ENCODE measurements at regions not wholly inside any gene's neighbourhood (a gene's known extent, or its start where the extent isn't known, plus 50 kb on each side); places are given as distances from the start of the nearest gene placed in this dataset.

- no peak for DNase-seq
These were observed 196.5 kb downstream of the HERPUD2 start for GRCh38 chr7:35498416-35498815.

DNA sequence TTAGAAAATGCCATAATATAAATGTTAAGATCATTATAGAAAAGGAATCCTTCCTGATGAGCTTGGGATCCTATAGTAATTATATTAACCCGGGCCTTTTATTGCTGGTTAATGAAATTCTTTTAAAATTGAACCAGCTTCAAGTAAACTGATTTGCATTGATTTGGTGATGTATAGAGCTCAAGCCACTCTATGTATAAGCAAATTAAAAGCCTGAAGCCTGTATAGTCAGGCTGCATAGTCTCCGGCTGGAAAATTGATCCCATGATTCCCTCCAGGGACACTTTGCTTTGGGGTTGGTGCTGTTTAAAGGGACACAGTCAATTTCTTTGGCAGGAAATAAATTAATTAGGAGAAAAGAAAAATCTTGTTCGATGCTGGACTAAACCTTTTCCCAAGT, 199.1 kb downstream of the HERPUD2 start:
- DNase-seq, result no peak

- DNase-seq, result no peak
These were observed 199.6 kb downstream of the HERPUD2 start for GRCh38 chr7:35495377-35495776.

DNA sequence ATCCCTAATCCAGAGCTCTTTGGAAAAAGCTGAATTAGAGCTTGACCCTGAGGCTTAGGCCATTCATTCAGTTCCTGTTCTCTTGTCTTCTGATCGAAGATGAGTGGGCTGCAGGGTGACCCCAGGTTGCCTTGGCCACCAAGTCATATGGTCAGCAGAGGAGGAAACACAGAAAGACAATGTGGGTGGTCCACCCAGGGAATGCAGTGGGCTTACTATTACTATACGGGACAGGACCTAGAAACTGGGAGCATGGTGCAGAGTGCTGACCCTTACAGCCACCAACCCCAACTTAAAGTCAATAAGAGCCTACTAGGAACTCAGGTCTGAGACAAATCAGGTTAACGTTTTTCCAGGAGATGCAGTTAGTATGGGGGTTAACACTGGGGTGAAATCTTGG, 200.5 kb downstream of the HERPUD2 start:
- no peak for DNase-seq

DNA sequence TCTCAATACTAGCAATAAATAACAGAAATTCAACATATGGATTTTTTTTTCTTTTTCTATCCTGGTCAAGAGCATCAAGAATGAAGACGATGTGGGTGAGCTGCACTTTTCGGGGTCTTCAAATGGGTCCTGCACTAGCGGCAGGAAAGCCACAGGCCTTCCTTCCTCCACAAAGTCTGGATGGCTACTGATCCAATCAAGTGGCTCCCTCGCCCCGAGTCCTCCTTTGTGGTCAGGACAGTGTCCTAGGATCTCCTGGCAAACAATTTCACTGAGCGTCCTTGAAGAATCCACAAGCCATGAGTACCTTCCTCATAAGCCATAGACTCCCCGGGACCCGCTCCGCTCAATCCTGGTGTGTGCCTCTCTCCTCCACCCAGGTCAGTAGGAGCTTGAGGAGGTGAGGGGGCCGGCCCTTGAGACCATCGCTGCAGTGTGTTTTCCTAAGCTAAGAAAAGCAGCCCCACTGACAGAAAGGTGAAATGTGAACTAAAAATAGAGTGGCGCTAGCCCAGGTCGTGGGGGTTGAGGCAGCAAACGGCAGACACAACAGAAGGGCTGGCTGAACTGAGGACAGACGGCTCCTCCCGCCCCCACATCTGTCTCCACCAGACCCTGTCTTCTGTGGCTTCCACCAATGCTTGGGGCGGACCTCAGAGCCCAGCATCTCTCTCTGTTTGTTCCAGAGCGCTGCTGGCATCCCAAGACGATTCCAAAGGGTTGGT, 202.3 kb downstream of the HERPUD2 start:
- DNase-seq, result no peak

DNA sequence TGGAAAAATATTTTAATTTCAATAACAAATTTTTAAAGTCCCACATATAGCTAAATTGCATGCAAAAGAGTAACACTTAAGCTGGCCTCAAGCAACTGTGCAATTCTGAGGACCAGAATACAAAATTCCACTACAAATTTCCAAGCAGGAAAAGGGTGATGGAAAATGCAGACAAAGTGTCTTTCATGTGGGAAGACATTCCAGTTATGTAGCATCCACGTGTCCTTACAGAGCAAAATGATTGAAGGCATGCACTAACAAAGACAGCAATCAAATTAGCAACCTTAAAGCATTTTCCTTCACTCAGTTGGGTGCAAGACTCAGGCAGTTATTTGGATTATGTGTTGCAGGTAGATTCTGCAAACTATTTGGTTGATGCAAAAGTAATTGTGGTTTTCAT, 203.7 kb downstream of the HERPUD2 start:
- no peak for DNase-seq

GRCh38 chr7:35487841-35488240, 207.1 kb downstream of the HERPUD2 start:
- DNase-seq, result no peak

DNA sequence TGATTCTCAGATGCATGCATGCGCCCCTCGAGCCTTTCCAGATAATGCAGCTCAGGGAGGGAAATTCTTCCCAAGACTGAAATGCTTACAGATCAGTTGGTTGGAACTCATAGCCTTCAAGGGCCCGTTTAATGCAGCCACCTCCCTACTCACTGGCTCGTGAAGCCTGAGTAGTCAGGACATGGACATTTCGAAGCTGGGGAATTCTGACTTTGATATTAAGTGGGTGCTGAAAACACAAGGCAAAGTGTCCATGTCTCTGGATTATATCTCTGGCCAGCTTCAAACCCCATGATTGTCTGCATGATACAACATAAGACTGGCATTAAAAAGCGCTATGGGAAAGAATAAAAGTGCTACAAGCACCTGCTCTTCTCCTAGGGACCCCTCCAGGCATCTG, 207.5 kb downstream of the HERPUD2 start:
- DNase-seq, result no peak

DNA sequence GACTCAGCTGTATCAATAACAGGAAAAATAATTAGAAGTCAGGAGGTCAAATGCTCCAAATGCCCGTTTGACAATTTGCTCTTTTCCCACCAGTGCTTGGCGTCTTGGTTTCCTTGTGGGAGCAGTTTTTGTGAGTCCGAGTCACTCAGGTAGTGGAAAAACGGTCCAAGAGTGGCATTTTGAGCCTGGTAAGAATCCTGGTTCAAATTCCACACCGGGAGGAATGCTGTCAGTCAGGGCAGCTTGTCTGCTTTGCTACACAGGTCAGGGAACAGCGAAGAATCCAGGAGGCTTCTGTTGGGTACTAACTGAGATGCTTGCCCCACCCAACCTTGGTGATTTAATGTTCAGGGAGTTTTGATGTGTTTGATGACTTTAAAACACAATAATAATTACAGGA, 209.5 kb downstream of the HERPUD2 start:
- no peak for DNase-seq

DNA sequence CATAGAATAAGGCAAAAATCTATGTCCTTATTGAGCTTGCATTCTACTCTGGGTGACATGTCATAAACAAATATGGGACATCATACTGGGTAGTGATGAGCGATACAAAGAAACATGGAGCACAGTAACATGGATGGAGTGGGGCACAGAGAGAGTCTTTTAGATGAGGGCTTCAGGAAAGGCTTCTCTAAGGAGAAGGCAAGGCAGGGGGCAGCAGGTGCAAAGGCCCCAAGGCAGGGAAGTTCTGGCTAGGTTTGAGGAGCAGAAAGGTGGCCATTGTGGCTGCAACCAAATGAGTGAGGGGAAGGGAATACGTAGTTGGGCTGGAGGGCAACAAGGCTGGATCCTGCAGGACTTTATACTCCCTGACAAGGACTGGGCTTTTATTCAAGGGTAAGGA, 211.4 kb downstream of the HERPUD2 start:
- no peak for DNase-seq

DNA sequence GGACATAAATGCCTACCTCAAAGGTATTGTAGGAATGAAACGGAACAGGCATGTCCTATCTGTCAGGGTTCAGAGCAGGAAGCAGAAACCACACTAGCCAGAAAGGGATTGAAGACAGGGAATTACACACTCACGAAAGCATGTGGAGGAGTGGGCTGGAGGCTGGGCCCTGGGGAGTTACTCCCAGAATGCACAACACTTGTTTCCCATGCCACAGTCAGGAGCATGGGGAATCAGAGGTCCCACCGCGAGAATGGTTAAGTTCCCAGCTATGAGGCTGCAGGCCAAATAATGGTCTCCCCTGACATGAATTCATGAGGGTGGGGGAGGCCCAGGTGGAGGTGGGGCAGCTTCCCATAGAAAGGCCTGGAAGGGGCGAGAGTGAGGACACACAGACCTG, 212.7 kb downstream of the HERPUD2 start:
- DNase-seq, result no peak

DNA sequence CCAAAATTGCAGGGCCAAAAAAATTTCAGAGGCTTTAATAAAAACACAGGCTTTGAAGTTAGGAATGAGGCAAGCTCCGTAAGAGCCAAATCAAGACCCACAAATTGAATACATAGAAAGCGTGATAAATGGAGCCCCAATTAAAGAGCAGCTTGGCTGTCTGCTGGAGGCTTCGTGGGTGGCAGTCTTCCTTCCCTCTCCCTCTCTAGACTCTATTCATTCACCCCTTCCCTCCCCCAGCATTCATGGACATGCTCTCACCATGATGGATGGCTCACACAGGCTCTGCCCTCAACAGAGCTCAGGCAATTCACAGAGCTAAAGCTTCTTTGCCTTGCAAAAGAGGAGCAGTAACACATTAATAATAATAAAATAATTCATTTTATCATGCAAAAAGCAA, 214.1 kb downstream of the HERPUD2 start:
- DNase-seq, result no peak

GRCh38 chr7:35477609-35478008, 217.3 kb downstream of the HERPUD2 start:
- no peak for DNase-seq

DNA sequence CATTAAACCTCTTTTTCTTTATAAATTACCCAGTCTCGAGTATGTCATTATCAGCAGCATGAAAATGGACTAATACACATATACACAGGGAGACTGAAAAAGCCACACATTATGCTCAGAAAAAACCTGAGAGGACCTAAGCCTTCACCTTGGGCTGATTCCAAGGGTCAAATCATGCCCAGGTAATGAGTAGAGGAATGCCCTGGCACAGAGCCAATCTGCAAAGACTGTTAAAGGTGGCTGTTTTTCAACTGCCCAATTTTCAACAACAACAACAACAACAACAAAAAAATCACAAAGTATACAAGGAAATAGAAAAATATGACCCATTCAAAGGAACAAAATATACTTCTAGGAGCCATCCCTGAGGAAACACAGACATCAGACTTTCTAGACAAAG, 220.2 kb upstream of the TBX20 start:
- no peak for DNase-seq

- no peak for DNase-seq
These were observed 214.7 kb upstream of the TBX20 start for GRCh38 chr7:35468606-35469005.

GRCh38 chr7:35467456-35467978, 213.6 kb upstream of the TBX20 start:
- no peak for DNase-seq

DNA sequence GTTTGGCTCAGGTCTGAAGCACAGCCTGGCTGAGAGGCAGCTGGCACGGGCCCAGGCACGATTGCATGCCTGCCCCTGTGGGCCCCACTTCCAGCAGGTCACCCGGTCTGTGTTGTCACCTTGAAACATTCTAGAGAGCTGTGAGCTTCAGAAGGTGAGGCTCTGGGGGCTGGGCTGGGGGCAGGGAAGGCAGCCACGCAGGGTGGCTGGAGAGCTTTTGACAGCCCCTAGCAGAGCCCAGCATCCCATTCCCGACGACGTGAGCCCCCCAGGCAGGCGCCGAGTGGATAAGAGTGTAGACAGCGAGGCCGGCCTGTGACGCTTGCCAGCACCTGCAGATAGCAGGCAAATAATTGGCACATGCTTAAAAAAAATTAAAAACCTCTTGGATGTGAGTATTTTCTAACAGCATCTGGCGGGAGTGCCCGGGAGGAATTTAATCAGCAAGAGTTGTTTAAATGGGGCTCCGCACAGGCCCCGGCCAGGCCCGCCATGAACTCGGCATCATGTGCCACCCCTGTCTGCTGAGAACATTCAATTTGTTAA, 212.0 kb upstream of the TBX20 start:
- DNase-seq, result no peak

GRCh38 chr7:35463751-35464150, 209.9 kb upstream of the TBX20 start:
- no peak for DNase-seq

- no peak for DNase-seq
These were observed 209.3 kb upstream of the TBX20 start for GRCh38 chr7:35463176-35463700.

DNA sequence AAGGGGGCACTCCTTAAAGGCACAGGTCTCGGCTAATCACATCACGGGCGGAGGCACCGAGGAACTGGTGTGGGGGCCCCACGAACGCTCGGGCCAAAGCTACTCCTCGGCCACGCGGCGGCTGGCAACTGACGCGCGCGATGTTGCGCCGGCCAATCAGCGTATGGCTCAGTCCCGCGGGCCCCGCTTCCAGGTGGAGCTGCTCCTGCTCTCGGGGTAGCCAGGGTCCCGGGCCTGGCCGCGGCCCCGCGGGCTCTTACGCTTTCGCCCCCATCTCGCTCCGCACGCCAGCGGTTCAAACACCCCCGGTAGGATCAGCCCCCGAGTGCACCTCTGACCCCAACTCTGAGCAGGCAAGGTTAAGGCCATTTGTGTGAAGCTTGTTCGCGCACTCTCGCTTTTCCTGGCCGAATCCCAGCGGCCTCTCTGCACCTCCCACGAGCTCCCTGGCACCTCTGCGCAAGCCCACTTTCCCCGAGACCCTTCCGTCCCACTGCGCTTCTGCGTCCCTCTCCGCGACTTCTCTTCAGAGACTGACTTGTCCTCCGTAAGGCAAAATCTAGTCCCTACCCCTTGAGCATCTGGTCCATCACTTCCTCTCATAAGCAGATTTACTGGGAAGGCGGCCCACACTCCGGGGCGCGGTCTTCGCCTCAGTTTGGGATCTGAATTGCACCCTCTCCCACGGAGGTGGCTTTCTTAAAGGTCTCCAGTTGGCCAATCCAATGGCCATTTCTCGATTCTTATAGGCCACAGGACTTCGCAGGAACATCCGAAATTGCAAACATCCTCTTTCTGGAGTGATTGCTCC, 200.9 kb upstream of the TBX20 start:
- DNase-seq, result no peak

DNA sequence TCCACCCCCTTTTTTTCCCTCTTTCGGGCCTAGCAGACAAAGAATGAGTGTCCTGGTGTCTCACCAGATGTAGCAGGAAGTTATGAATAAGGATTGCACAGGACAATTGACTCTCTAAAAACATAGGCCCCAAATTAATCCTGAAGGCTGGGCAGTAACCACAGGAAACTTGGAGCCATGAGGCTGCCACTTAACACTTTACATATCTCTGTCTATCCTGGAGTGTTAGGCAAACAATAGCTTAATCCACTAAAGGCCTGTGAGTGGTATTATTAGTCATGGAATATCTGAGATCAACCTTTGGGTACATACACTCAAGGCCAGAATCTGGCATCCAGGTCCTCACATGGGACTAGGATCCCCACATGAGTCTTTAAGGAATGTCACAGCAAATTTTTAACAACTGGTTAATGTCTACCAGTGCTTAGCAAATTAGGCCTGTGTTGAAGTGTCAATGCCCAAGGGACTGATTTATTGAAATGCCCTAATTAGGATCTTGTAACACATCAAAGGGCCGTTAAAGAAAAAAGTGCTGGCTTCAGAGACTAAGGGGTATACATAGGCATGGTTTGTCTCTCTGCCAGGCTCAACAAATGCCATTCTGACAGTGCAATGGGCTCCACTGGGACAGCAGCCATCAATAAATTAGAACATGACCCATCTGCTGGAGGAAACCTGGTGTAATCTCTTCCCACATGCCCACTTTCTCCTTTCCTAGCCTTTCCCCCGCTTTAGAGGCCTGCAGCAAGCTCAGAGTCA, 196.7 kb upstream of the TBX20 start:
- DNase-seq, result no peak

- no peak for DNase-seq
These were observed 194.6 kb upstream of the TBX20 start for GRCh38 chr7:35448486-35448885.

DNA sequence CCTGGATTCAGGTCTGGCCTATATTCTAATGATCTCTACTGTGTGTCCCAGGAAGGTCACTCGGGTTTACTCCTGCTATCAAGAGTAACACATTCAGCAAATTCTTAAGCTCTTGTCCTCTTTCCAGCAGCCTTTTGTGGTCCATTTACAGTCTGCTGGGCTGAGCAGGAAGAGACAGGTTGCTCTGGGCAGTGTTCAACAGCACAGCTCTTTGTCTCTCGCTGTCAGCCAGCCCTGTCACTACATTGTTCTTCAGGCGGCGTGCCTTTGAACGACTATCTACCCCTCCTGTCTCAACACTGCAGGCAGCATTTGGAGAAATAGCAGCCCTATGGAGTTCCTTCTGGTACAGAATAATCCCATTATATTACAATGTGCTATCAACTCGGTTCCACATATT, 192.2 kb upstream of the TBX20 start:
- no peak for DNase-seq
